GM18858 (cell line): ENCODE measurements at regions not wholly inside any gene's neighbourhood (a gene's known extent, or its start where the extent isn't known, plus 50 kb on each side); places are given as distances from the start of the nearest gene placed in this dataset.

Experiments
- ATAC-seq: cut with Tn5 transposase; IDR thresholded peaks from one replicate; pipeline ENCODE4 v1.9.1; 2021; ENCODE audit not compliant: unreplicated experiment

GRCh38 chr4:22897520-22898108 is 204.9 kb downstream of the GBA3 start:
- ATAC-seq: no peak

- ATAC-seq: no peak
Measured at GRCh38 chr4:22895482-22895881, 202.7 kb downstream of the GBA3 start.

GRCh38 chr4:22884157-22884556 is 191.4 kb downstream of the GBA3 start:
- ATAC-seq: no peak

GRCh38 chr4:22881411-22881810 is 188.7 kb downstream of the GBA3 start:
- no peak for ATAC-seq

- no peak for ATAC-seq
Measured at GRCh38 chr4:22877486-22878052, 184.8 kb downstream of the GBA3 start.

GRCh38 chr4:22876270-22876669 is 183.5 kb downstream of the GBA3 start:
- no peak for ATAC-seq

- ATAC-seq: no peak
Measured at GRCh38 chr4:22875587-22876257, 183.0 kb downstream of the GBA3 start.

GRCh38 chr4:22874334-22874912 is 181.7 kb downstream of the GBA3 start:
- no peak for ATAC-seq

- ATAC-seq: no peak
Measured at GRCh38 chr4:22873899-22874298, 181.2 kb downstream of the GBA3 start.

- no peak for ATAC-seq
Measured at GRCh38 chr4:22870847-22871449, 178.2 kb downstream of the GBA3 start.

GRCh38 chr4:22869235-22869634 is 176.5 kb downstream of the GBA3 start:
- ATAC-seq: no peak
